ENCODE measurements at regions not wholly inside any gene's neighbourhood (a gene's known extent, or its start where the extent isn't known, plus 50 kb on each side); places are given as distances from the start of the nearest gene placed in this dataset.
A peak's percentile ranks its signal among the peaks of the same experiment; 100 is the strongest.

DNA sequence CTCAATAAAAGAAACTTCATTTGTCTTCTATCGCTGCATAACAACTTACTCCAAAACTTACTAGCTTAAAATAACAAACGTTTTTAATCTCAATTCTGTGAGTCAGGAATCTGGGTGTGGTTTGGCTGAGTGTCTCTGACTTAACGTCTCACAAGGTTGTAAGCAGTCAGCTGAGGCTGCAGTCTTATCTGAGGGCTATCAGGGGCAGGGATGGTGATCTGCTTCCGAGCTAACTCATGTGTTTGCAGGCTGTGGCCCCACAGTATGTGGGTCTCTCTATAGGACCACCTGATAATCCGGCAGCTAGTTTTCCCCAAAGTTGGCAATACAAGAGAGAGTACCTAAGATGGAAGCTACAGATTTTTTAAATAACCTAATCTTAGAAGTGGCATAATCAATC is 234.2 kb upstream of the FGGY start:
- no peak for TF ChIP-seq ESRRB (CRISPR knock-in tag; IDR thresholded peaks at IDR 0.05; ENCODE audit: borderline replicate concordance)
- TF ChIP-seq CEBPB (tag; IDR thresholded peaks at IDR 0.05) = no peak
- no peak for TF ChIP-seq BACH1 (tag; IDR thresholded peaks at IDR 0.05)
- TF ChIP-seq, protein P1, sequence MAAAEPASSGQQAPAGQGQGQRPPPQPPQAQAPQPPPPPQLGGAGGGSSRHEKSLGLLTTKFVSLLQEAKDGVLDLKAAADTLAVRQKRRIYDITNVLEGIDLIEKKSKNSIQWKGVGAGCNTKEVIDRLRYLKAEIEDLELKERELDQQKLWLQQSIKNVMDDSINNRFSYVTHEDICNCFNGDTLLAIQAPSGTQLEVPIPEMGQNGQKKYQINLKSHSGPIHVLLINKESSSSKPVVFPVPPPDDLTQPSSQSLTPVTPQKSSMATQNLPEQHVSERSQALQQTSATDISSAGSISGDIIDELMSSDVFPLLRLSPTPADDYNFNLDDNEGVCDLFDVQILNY (CRISPR knock-in tag; IDR thresholded peaks at IDR 0.05) = no peak
- TF ChIP-seq, protein P2, sequence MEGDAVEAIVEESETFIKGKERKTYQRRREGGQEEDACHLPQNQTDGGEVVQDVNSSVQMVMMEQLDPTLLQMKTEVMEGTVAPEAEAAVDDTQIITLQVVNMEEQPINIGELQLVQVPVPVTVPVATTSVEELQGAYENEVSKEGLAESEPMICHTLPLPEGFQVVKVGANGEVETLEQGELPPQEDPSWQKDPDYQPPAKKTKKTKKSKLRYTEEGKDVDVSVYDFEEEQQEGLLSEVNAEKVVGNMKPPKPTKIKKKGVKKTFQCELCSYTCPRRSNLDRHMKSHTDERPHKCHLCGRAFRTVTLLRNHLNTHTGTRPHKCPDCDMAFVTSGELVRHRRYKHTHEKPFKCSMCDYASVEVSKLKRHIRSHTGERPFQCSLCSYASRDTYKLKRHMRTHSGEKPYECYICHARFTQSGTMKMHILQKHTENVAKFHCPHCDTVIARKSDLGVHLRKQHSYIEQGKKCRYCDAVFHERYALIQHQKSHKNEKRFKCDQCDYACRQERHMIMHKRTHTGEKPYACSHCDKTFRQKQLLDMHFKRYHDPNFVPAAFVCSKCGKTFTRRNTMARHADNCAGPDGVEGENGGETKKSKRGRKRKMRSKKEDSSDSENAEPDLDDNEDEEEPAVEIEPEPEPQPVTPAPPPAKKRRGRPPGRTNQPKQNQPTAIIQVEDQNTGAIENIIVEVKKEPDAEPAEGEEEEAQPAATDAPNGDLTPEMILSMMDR (IDR thresholded peaks at IDR 0.05 in 2 of 3, conservative IDR thresholded peaks at IDR 0.05 in 1 of 3; ENCODE audit: insufficient read depth in 2 of 3, low read depth in 1 of 3, low read length in 3 of 3) = no peak
- no peak for TF ChIP-seq BRCA1 (IDR thresholded peaks at IDR 0.05)
- no peak for TF ChIP-seq BRCA1 (CRISPR knock-in tag; IDR thresholded peaks at IDR 0.05)
- peak; percentile 41; the same call in 1 of the 2 replicates for TF ChIP-seq JUN (IDR thresholded peaks at IDR 0.05; ENCODE audit: borderline replicate concordance, low read depth, low read length)
- no peak for TF ChIP-seq JUN (CRISPR knock-in tag; IDR thresholded peaks at IDR 0.05; ENCODE audit: borderline replicate concordance)
- peak; percentile 33; the same call in 1 of the 2 replicates for TF ChIP-seq NCOR1 (IDR thresholded peaks at IDR 0.05)
- TF ChIP-seq ZNF354B (CRISPR knock-in tag; IDR thresholded peaks at IDR 0.05) = no peak
- peak; percentile 21; the same call in 1 of the 2 replicates for TF ChIP-seq NCOA1 (IDR thresholded peaks at IDR 0.05; ENCODE audit: low read depth)
- TF ChIP-seq RBFOX2 (IDR thresholded peaks at IDR 0.05; ENCODE audit: low read depth, low read length) = no peak
